Activated T-cell treated with anti-CD3 and anti-CD28 coated beads, Interleukin-2, amount 50 U/mL, for 4 hours (primary cell): ENCODE measurements at regions not wholly inside any gene's neighbourhood (a gene's known extent, or its start where the extent isn't known, plus 50 kb on each side); places are given as distances from the start of the nearest gene placed in this dataset.
"Not testable (repeated sequence)": the region's sequence is repeated elsewhere in the genome, so short reads cannot be mapped to it uniquely, and the experiment has no call there.

Experiments used
- ATAC-seq, 2 donors: fragments of 200-7000 bp; cut with Tn5 transposase; one replicate each; pipeline ENCODE4 v1.10.0; 2021
- DNase-seq: peaks from one replicate; pipeline ENCODE4 v3.0.0-alpha.2; 2020
- H3K27me3 Mint-ChIP-seq: one replicate; pipeline ENCODE4 v1.8.0; 2021; ENCODE audit warnings: low read depth, mixed read lengths
- H3K36me3 Mint-ChIP-seq: one replicate; pipeline ENCODE4 v1.8.0; 2022; ENCODE audit warnings: mixed read lengths; ENCODE audit not compliant: insufficient read depth
- H3K4me1 Mint-ChIP-seq: one replicate; pipeline ENCODE4 v1.8.0; 2021; ENCODE audit warnings: low read depth, mixed read lengths
- H3K4me3 Mint-ChIP-seq: one replicate; pipeline ENCODE4 v1.8.0; 2021; ENCODE audit warnings: mild to moderate bottlenecking, moderate library complexity, mixed read lengths
- H3K9me3 Mint-ChIP-seq: one replicate; pipeline ENCODE4 v1.8.0; 2021; ENCODE audit warnings: mixed read lengths

DNA sequence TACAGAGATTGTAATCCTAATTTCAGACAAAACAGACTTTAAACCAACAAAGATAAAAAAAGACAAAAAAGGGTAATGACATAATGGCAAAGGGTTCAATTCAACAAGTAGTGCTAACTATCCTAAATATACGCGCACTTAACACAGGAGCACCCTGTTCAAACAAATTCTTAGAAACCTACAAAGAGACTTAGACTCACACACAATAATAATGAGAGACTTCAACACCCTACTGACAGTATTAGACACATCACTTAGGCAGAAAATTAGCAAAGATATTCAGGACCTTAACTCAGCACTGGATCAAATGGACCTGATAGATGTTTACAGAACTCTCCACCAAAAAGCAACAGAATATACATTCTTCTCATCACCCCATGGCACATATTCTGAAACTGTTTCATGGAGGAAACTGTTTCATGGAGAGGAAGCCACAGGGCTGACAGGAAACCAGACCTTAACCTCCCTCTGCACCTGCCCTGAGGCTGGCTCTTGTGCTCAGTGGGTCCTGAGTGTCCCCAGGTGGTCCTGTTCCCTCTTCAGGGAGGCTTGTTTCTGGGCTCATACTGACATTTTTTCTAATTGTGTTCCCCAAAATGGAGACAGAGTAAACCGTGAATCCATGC, 54.7 kb downstream of the OR4M2 start:
- not testable (repeated sequence) for H3K9me3 Mint-ChIP-seq, DNase-seq, H3K4me3 Mint-ChIP-seq, H3K27me3 Mint-ChIP-seq, H3K36me3 Mint-ChIP-seq, H3K4me1 Mint-ChIP-seq
- peak in 1 of 2 donors; percentile 43 for ATAC-seq

- H3K27me3 Mint-ChIP-seq, ATAC-seq, H3K4me1 Mint-ChIP-seq: not testable (repeated sequence)
Measured at GRCh38 chr15:22137572-22137971, 57.2 kb downstream of the OR4M2 start.

GRCh38 chr15:22141106-22141505, 60.8 kb downstream of the OR4M2 start:
- not testable (repeated sequence) for H3K27me3 Mint-ChIP-seq, H3K36me3 Mint-ChIP-seq, DNase-seq, ATAC-seq, H3K4me3 Mint-ChIP-seq, H3K4me1 Mint-ChIP-seq, H3K9me3 Mint-ChIP-seq

More at GRCh38 chr15:22137572-22137971, 57.2 kb downstream of the OR4M2 start:
- not testable (repeated sequence) for DNase-seq, H3K9me3 Mint-ChIP-seq, H3K36me3 Mint-ChIP-seq, H3K4me3 Mint-ChIP-seq

DNA sequence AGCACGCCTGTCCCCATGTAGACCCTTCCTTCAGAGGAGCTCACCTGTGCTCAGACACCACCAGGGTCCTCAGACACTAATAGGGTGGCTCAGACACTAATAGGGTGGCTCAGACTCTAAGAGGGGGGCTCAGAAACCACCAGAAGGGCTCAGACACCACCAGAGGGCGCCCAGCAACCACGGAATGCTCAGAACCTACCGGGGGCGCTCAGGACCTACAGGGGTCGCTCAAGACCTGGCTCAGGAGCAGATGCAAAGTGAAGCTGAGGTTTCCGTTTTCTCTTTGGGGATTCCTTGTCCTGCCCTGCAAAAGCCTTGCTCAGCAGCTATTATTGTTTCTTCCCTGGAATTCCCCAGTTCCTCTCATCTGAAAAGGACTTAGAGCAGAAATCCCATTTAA, 67.8 kb downstream of the OR4M2 start:
- peak; percentile 90 to 96 for ATAC-seq
- H3K36me3 Mint-ChIP-seq, H3K9me3 Mint-ChIP-seq: not testable (repeated sequence)

GRCh38 chr15:22158243-22158642, 77.9 kb downstream of the OR4M2 start:
- H3K27me3 Mint-ChIP-seq, H3K4me3 Mint-ChIP-seq, DNase-seq, H3K36me3 Mint-ChIP-seq, H3K4me1 Mint-ChIP-seq, H3K9me3 Mint-ChIP-seq, ATAC-seq: not testable (repeated sequence)

More for the DNA sequence above, 67.8 kb downstream of the OR4M2 start:
- not testable (repeated sequence) for H3K4me3 Mint-ChIP-seq, DNase-seq, H3K4me1 Mint-ChIP-seq, H3K27me3 Mint-ChIP-seq

GRCh38 chr15:22160283-22160682, 80.0 kb downstream of the OR4M2 start:
- H3K4me1 Mint-ChIP-seq, DNase-seq, H3K4me3 Mint-ChIP-seq, H3K9me3 Mint-ChIP-seq, H3K36me3 Mint-ChIP-seq, H3K27me3 Mint-ChIP-seq: not testable (repeated sequence)
- peak; percentile 55 to 64 for ATAC-seq

DNA sequence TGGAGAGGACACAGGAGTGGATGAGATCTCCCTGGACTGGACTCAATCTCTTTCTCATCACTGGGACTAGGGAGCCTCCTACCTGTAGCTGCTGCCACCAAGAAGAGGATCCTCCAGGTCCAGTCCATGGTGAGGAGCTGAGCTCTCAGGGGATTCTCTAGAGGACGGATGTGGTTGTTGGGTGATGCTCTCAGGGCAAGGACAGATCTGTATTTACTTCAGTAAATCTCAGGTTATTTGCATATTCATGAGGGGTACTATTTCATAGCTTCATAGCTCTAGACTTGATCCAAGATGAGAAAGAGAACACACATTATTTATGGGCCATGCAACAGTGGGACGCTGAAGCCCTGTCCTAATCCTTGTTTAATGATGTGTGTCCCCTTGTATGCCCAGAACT, 80.4 kb downstream of the OR4M2 start:
- not testable (repeated sequence) for DNase-seq, H3K27me3 Mint-ChIP-seq, H3K9me3 Mint-ChIP-seq, H3K36me3 Mint-ChIP-seq, H3K4me3 Mint-ChIP-seq, H3K4me1 Mint-ChIP-seq
- ATAC-seq: peak; percentile 36 to 56

DNA sequence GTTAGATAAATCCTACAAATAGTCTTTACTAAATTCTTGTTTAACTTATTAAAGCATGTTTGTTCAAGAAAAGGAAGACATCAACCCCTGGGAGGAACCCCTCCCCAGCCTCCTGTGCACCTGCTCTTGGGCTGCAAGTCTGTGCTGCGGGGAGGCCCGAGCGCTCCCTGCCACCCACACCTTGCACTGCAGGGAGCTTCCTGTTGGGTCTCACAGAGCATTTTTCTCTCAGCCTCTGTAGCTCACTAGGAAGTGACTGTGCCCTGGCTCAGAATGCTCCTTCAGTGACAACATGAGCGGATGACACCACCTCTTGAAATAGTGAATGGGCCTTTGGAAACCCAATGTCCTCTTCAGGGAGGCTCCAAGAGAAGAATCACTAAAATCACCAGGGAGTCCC, 81.1 kb downstream of the OR4M2 start:
- peak; percentile 74 to 78 for ATAC-seq
- H3K36me3 Mint-ChIP-seq, H3K27me3 Mint-ChIP-seq, H3K4me1 Mint-ChIP-seq, H3K4me3 Mint-ChIP-seq, H3K9me3 Mint-ChIP-seq, DNase-seq: not testable (repeated sequence)

DNA sequence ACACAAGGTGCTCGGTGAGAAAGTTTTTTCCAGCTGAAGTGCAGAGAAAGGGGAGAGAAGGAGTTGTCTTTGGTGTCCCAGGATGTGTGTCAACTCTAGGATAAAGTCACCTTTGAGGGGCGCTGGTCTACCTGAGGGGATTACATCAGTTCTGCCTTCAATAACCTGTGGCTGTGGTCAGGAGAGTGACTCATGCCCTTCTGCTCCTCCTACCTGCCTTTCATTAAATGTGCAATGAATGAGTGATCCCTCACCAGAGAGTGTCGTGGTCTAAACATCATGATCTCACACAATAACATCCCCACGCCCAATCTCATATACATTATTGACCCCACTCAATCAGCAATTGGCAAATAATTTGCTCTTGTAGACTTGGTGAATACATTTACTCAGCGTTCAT, 83.4 kb downstream of the OR4M2 start:
- not testable (repeated sequence) for H3K27me3 Mint-ChIP-seq, H3K36me3 Mint-ChIP-seq, H3K4me3 Mint-ChIP-seq, H3K9me3 Mint-ChIP-seq, DNase-seq, H3K4me1 Mint-ChIP-seq
- peak; percentile 53 to 57 for ATAC-seq

DNA sequence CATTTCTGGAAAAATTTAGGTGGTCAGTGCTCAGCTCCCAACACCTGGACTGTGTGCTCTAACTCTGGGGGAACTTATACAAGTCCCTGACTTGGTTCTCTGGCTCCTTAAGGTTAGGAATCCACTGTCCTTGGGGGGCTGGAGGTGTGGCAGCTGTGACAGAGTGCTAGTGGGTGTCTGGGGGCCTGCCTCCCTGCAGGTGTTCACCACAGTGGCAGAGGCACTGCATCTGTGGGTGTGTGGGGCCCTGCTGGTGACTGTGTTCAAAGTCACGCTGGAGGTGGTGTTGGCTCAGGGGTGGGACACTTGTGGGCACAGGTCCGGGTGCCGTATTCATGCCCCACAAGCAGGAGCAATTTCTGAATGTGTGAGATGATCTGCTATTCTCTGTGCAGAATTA, 87.2 kb downstream of the OR4M2 start:
- not testable (repeated sequence) for H3K27me3 Mint-ChIP-seq, DNase-seq, H3K4me3 Mint-ChIP-seq, H3K4me1 Mint-ChIP-seq, H3K9me3 Mint-ChIP-seq, H3K36me3 Mint-ChIP-seq
- ATAC-seq: peak; percentile 73 to 77

GRCh38 chr15:22173029-22173998, 93.0 kb downstream of the OR4M2 start:
- peak; percentile 87 to 91 for ATAC-seq
- H3K4me1 Mint-ChIP-seq, H3K9me3 Mint-ChIP-seq, H3K27me3 Mint-ChIP-seq, H3K36me3 Mint-ChIP-seq, DNase-seq, H3K4me3 Mint-ChIP-seq: not testable (repeated sequence)

DNA sequence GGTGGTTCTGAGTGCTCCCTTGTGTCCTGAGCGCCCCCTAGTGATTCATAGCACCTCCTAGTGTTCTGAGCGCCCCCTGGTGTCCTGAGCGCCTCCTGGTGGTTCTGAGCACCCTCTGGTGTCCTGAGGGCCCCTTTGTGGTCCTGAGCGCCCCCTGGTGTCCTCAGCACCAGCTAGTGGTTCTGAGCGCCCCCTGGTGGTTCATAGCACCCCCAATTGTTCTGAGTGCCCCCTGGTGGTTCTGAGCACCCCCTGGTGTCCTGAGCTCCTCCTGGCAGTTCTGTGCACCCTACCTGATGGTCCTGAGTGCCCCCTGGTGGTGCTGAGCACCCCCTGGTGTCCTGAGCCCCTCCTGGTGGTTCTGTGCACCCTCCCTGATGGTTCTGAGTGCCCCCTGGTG, 93.8 kb downstream of the OR4M2 start:
- not testable (repeated sequence) for ATAC-seq, H3K27me3 Mint-ChIP-seq, H3K4me1 Mint-ChIP-seq, DNase-seq, H3K9me3 Mint-ChIP-seq, H3K36me3 Mint-ChIP-seq, H3K4me3 Mint-ChIP-seq

- not testable (repeated sequence) for H3K9me3 Mint-ChIP-seq
Measured at GRCh38 chr15:22177965-22178364, 97.6 kb downstream of the OR4M2 start.

DNA sequence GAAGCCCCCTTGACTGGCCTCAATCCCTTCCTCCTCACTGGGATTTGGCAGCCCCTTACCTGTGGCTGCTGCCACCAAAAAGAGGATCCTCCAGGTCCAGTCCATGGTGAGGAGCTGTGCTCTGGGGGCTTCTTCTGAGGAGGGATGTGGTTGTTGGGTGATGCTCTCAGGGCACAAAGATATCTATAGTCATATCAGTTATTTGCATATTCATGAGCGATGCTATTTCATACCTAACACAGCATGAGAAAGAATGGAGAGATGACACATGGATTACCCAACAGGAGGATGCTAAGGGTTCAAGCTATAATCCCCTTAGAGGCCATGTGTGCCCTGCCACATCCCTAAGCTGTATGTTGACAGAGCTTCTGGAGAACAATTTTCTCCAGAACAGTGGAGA, 98.1 kb downstream of the OR4M2 start:
- not testable (repeated sequence) for H3K4me1 Mint-ChIP-seq, H3K36me3 Mint-ChIP-seq, DNase-seq, H3K9me3 Mint-ChIP-seq, H3K4me3 Mint-ChIP-seq, H3K27me3 Mint-ChIP-seq
- ATAC-seq: peak; percentile 85 to 90

More at GRCh38 chr15:22177965-22178364, 97.6 kb downstream of the OR4M2 start:
- not testable (repeated sequence) for DNase-seq, H3K27me3 Mint-ChIP-seq, H3K4me3 Mint-ChIP-seq, H3K36me3 Mint-ChIP-seq, H3K4me1 Mint-ChIP-seq
- peak; percentile 59 to 66 for ATAC-seq

GRCh38 chr15:22179043-22179442, 98.7 kb downstream of the OR4M2 start:
- not testable (repeated sequence) for H3K27me3 Mint-ChIP-seq, H3K36me3 Mint-ChIP-seq, ATAC-seq, H3K9me3 Mint-ChIP-seq, DNase-seq, H3K4me1 Mint-ChIP-seq, H3K4me3 Mint-ChIP-seq
